H9 (cell line): ENCODE measurements at regions not wholly inside any gene's neighbourhood (a gene's known extent, or its start where the extent isn't known, plus 50 kb on each side); places are given as distances from the start of the nearest gene placed in this dataset.

ENCODE experiments used
- DNase-seq: peaks from one replicate; pipeline ENCODE4 v3.0.0-alpha.2; 2017
- H2AFZ ChIP-seq: one replicate; pipeline ENCODE4 v1.6.1; 2013; ENCODE audit warnings: mild to moderate bottlenecking, low read length, control low read depth, moderate library complexity
- H2AK5ac ChIP-seq: 2 replicates; pipeline ENCODE4 v1.6.1; 2013; ENCODE audit warnings: low read length, control low read depth, mixed read lengths; ENCODE audit not compliant: insufficient read length
- H2BK120ac ChIP-seq: one replicate; pipeline ENCODE4 v1.6.1; 2013; ENCODE audit warnings: low read depth, mild to moderate bottlenecking, low read length, control low read depth, inconsistent platforms; ENCODE audit not compliant: poor library complexity, severe bottlenecking
- H2BK12ac ChIP-seq: 2 replicates; pipeline ENCODE4 v1.6.1; 2013; ENCODE audit warnings: low read length, control low read depth, mixed read lengths, low read depth; ENCODE audit not compliant: insufficient read length
- H2BK15ac ChIP-seq: 2 replicates; pipeline ENCODE4 v1.6.1; 2013; ENCODE audit warnings: low read depth, low read length, control low read depth
- H2BK20ac ChIP-seq: one replicate; pipeline ENCODE4 v1.6.1; 2013; ENCODE audit warnings: low read depth, mild to moderate bottlenecking, low read length, control low read depth, inconsistent platforms; ENCODE audit not compliant: poor library complexity, severe bottlenecking
- H2BK5ac ChIP-seq: 2 replicates; pipeline ENCODE4 v1.6.1; 2013; ENCODE audit warnings: low read length, control low read depth, mixed read lengths; ENCODE audit not compliant: insufficient read length
- H3K14ac ChIP-seq: 2 replicates; pipeline ENCODE4 v1.6.1; 2013; ENCODE audit warnings: low read length, control low read depth; ENCODE audit not compliant: insufficient read depth
- H3K18ac ChIP-seq: 2 replicates; pipeline ENCODE4 v1.6.1; 2013; ENCODE audit warnings: low read depth, mild to moderate bottlenecking, mixed read lengths, low read length, control low read depth; ENCODE audit not compliant: insufficient read length
- H3K23ac ChIP-seq: 2 replicates; pipeline ENCODE4 v1.6.1; 2013; ENCODE audit warnings: low read length, control low read depth, mixed read lengths, low read depth; ENCODE audit not compliant: insufficient read length
- H3K23me2 ChIP-seq: 2 replicates; pipeline ENCODE4 v1.6.1; 2013; ENCODE audit warnings: low read depth, mild to moderate bottlenecking, mixed read lengths, low read length, control low read depth; ENCODE audit not compliant: insufficient read length, poor library complexity, severe bottlenecking
- H3K27ac ChIP-seq: 2 replicates; pipeline ENCODE4 v1.5.1; 2013; ENCODE audit warnings: low read length, control low read depth, mixed read lengths, low read depth; ENCODE audit not compliant: insufficient read length
- H3K27me3 ChIP-seq: 2 replicates; pipeline ENCODE4 v1.6.1; 2013; ENCODE audit warnings: low read length, control low read depth, inconsistent platforms; ENCODE audit not compliant: insufficient read depth
- H3K4ac ChIP-seq: 2 replicates; pipeline ENCODE4 v1.6.1; 2013; ENCODE audit warnings: low read depth, mild to moderate bottlenecking, control low read depth, inconsistent platforms, low read length, moderate library complexity
- H3K4me1 ChIP-seq: 2 replicates; pipeline ENCODE4 v1.6.1; 2013; ENCODE audit warnings: low read length, control low read depth, inconsistent platforms; ENCODE audit not compliant: insufficient read depth
- H3K4me2 ChIP-seq: 2 replicates; pipeline ENCODE4 v1.6.1; 2013; ENCODE audit warnings: low read length, control low read depth, mixed read lengths; ENCODE audit not compliant: insufficient read length, insufficient read depth
- H3K56ac ChIP-seq: 2 replicates; pipeline ENCODE4 v1.6.1; 2013; ENCODE audit warnings: low read depth, mild to moderate bottlenecking, mixed read lengths, low read length, control low read depth; ENCODE audit not compliant: insufficient read length
- H3K79me1 ChIP-seq: 2 replicates; pipeline ENCODE4 v1.6.1; 2013; ENCODE audit warnings: low read depth, mild to moderate bottlenecking, moderate library complexity, low read length, control low read depth, inconsistent platforms; ENCODE audit not compliant: insufficient read depth, poor library complexity, severe bottlenecking
- H3K79me2 ChIP-seq: 2 replicates; pipeline ENCODE4 v1.6.1; 2013; ENCODE audit warnings: low read length, control low read depth, inconsistent platforms; ENCODE audit not compliant: insufficient read depth
- H3K9ac ChIP-seq: 2 replicates; pipeline ENCODE4 v1.6.1; 2013; ENCODE audit warnings: low read length, control low read depth, mixed read lengths; ENCODE audit not compliant: insufficient read length; ENCODE audit errors: extremely low read depth
- H3K9me3 ChIP-seq: one replicate; pipeline ENCODE4 v1.6.1; 2013; ENCODE audit warnings: low read depth, low read length, inconsistent platforms; ENCODE audit not compliant: control insufficient read depth
- H3T11ph ChIP-seq: one replicate; pipeline ENCODE4 v1.6.1; 2013; ENCODE audit warnings: mild to moderate bottlenecking, low read length, control low read depth, inconsistent platforms
- H4K20me1 ChIP-seq: one replicate; pipeline ENCODE4 v1.6.1; 2013; ENCODE audit not compliant: control insufficient read depth, insufficient read length, insufficient read depth
- H4K5ac ChIP-seq: 2 replicates; pipeline ENCODE4 v1.6.1; 2013; ENCODE audit warnings: low read depth, mild to moderate bottlenecking, mixed read lengths, low read length, control low read depth; ENCODE audit not compliant: insufficient read length
- H4K8ac ChIP-seq: replicated peaks from 2 replicates; pipeline ENCODE4 v1.6.1; 2013; ENCODE audit warnings: low read length, control low read depth, mixed read lengths, low read depth; ENCODE audit not compliant: insufficient read length
- H4K91ac ChIP-seq: 2 replicates; pipeline ENCODE4 v1.6.1; 2013; ENCODE audit warnings: low read depth, mild to moderate bottlenecking, moderate library complexity, mixed read lengths, low read length, control low read depth; ENCODE audit not compliant: insufficient read length
- H3K27ac Mint-ChIP-seq, 3 experiments: 2 replicates in 2 of 3; 3 replicates in 1 of 3; pipeline ENCODE4 v1.8.0; 2020 to 2021; ENCODE audit warnings: mixed read lengths in 3 of 3, mild to moderate bottlenecking in 1 of 3, moderate library complexity in 1 of 3
- H3K27me3 Mint-ChIP-seq: 2 replicates; pipeline ENCODE4 v1.8.0; 2021; ENCODE audit warnings: low read depth, mild to moderate bottlenecking, moderate library complexity, mixed read lengths
- H3K36me3 Mint-ChIP-seq, 3 experiments: 2 replicates in 2 of 3; 3 replicates in 1 of 3; pipeline ENCODE4 v1.8.0; 2020 to 2021; ENCODE audit warnings: low read depth in 3 of 3, mixed read lengths in 3 of 3; ENCODE audit not compliant: insufficient read depth in 1 of 3
- H3K4me1 Mint-ChIP-seq, 2 experiments: 2 replicates each; pipeline ENCODE4 v1.8.0; 2020; ENCODE audit warnings: mixed read lengths in 2 of 2
- H3K4me3 Mint-ChIP-seq, 2 experiments: 2 replicates in 1 of 2; 3 replicates in 1 of 2; pipeline ENCODE4 v1.8.0; 2020 to 2021; ENCODE audit warnings: mild to moderate bottlenecking in 2 of 2, mixed read lengths in 2 of 2, moderate library complexity in 1 of 2
- H3K9me3 Mint-ChIP-seq, 2 experiments: 2 replicates in 1 of 2; 3 replicates in 1 of 2; pipeline ENCODE4 v1.8.0; 2020; ENCODE audit warnings: mild to moderate bottlenecking in 2 of 2, mixed read lengths in 2 of 2, moderate library complexity in 1 of 2
- CTCF ChIP-seq: fragments of 200-600 bp; sonication (generic); conservative IDR thresholded peaks from 3 replicates; pipeline ENCODE4 v1.8.0; 2021; ENCODE audit warnings: antibody characterized with exemption, mild to moderate bottlenecking
- WGBS: extraction: QIAGEN DNeasy Blood & Tissue Kit; methylation state at CpG from one replicate; pipeline ENCODE4 v1.1.7; 2013; ENCODE audit warnings: missing lambda C conversion rate, low lambda C conversion rate, mixed read lengths; ENCODE audit not compliant: insufficient read length; ENCODE audit errors: extremely low coverage; 5-methylcytosine and 5-hydroxymethylcytosine counted together

- H3K4me3 Mint-ChIP-seq = no peak overlapping the region
- no peak overlapping the region for H4K5ac ChIP-seq
- no peak overlapping the region for H4K91ac ChIP-seq
These were observed 453.9 kb upstream of the PKN2 start for GRCh38 chr1:88230126-88230525.

More at GRCh38 chr1:88230126-88230525, 453.9 kb upstream of the PKN2 start:
- no peak overlapping the region for H2AFZ ChIP-seq
- no peaks in the 10 kb centered on the region for H3K27me3 Mint-ChIP-seq
- H3K4me2 ChIP-seq = no peak overlapping the region
- H3K79me1 ChIP-seq = no peaks in the 10 kb centered on the region
- H3K4me1 ChIP-seq = no peaks in the 10 kb centered on the region
- no peaks in the 10 kb centered on the region for H3K9me3 Mint-ChIP-seq
- H2BK15ac ChIP-seq = no peak overlapping the region
- no peaks in the 10 kb centered on the region for H3K79me2 ChIP-seq
- H3K4me1 Mint-ChIP-seq = peaks cover 6 to 7% of the 10 kb centered on the region in 2 experiments; a peak in 3 of 4 replicates
- no peak overlapping the region for H3K14ac ChIP-seq
- no peak overlapping the region for H3K27ac Mint-ChIP-seq
- no peaks in the 10 kb centered on the region for H3K36me3 Mint-ChIP-seq
- H3K4ac ChIP-seq = no peak overlapping the region
- no peaks in the 10 kb centered on the region for H3K9me3 ChIP-seq
- H2BK5ac ChIP-seq = no peak overlapping the region
- no peak overlapping the region for H3K23ac ChIP-seq
- H2BK12ac ChIP-seq = no peak overlapping the region
- no peak overlapping the region for H4K8ac ChIP-seq
- H3K27ac ChIP-seq = no peak overlapping the region
- no peak overlapping the region for H2BK120ac ChIP-seq
- no peak for TF ChIP-seq CTCF
- H3K27me3 ChIP-seq = no peaks in the 10 kb centered on the region
- H4K20me1 ChIP-seq = no peaks in the 10 kb centered on the region
- no peak overlapping the region for H2BK20ac ChIP-seq
- H3T11ph ChIP-seq = no peak overlapping the region
- WGBS = no CpG with 5 or more reads among the region's 3 CpGs
- no peak overlapping the region for H3K56ac ChIP-seq
- H3K9ac ChIP-seq = no peak overlapping the region
- no peak overlapping the region for H3K18ac ChIP-seq
- no peak overlapping the region for H2AK5ac ChIP-seq
- H3K23me2 ChIP-seq = no peaks in the 10 kb centered on the region
- DNase-seq = no peak
